Stimulated activated CD4-positive, alpha-beta T cell treated with anti-CD3 and anti-CD28 coated beads, Interleukin-4, amount 100 ng/mL, for 24 hours (primary cell): ENCODE measurements at regions not wholly inside any gene's neighbourhood (a gene's known extent, or its start where the extent isn't known, plus 50 kb on each side); places are given as distances from the start of the nearest gene placed in this dataset.
"Not testable (repeated sequence)": the region's sequence is repeated elsewhere in the genome, so short reads cannot be mapped to it uniquely, and the experiment has no call there.

Experiments
- DNase-seq: peaks from one replicate; pipeline ENCODE4 v3.0.0-alpha.2; 2020

DNA sequence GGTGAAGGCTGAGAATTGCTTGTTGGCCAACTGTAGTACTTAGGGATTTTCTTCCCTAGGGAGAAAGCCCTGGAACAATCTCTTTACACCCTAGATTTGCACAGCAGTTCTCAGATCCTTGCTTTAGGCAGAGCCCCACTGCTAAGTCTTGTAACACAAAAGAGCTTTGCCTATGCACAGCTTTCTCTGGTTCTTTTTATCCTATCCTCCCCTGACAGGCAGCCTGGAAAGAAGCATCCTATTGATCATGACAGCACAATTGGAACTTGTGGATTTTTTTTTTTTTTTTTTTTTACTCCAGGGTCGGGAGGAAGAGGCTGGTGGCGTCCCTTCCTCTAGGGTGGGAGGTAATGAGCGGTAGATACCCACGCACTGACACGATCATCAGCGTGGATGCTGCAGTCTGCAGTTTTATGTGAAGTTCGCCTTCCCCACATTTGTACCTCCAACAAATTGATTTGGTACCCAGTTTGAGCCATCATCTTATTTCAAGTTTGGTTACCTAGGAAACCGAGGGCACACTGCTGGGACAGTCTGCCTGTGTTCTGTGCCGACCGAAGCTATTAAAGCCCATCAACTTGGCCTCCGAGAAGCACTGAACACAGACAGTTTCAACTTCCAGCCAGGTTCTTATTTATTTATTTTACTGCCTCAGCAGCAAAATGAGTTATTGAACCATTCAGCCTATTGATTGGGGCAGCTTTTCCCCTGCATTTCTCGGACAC lies 110.1 kb downstream of the NRN1 start:
- no peak for DNase-seq

DNA sequence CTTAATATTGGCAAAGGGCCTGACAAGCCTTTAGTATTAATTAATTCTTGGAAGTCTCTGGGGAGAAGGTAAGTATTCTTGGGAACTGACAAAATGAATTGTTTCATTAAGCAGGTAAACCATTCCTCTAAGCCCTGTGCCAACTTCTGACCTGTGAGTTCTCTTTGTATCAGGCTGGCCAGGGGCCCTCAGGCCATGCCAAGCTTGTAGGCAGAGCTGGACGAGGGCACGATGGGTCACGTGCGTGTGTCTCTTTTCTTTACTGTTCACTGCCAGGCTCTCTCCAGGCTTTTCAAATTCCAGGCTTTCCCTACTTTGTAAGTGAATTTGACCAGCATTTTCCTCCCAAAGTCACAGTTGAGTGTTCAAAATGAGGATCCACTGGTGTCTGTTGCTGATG lies 112.4 kb downstream of the NRN1 start:
- no peak for DNase-seq

- no peak for DNase-seq
Measured at GRCh38 chr6:5893295-5893694, 113.4 kb downstream of the NRN1 start.

- no peak for DNase-seq
Measured at GRCh38 chr6:5892669-5893068, 114.1 kb downstream of the NRN1 start.

DNA sequence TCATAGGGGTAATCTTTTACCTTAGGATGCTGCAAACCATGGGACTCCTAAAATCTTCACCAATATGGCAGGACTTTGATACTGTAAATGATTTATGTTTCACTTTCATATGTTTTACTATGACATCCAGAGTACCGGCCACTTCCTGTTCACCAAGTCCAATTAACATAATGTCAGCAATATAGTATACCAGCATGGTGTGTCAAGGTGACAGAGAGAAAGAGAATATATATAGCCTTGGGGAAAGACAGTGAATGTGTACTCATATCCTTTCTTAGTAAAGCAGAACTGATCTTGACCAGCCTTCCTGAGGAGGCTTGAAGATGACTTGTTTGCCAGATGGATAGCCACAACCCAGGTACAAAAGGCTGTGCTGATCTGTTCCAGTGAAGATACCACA lies 127.9 kb downstream of the NRN1 start:
- DNase-seq: no peak

DNA sequence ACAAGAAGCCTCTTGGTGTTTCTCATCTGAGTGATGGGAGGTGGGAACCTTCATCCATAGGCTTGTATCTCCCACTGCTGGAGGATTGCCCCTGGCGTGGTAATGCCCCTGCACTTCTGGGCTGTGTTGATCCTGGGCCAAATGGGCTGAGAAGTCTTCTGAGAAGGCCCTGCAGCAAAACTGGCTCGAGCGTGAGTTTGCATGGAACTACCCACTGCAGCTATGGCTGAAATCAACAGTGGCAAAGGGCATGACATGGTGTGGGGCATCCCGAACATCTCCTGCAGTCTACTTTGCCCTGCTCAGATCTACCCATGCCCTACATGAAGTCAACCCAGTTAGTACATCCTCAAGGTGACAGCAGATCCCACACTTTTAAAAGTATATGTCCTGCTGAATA lies 130.6 kb downstream of the NRN1 start:
- DNase-seq: no peak

DNA sequence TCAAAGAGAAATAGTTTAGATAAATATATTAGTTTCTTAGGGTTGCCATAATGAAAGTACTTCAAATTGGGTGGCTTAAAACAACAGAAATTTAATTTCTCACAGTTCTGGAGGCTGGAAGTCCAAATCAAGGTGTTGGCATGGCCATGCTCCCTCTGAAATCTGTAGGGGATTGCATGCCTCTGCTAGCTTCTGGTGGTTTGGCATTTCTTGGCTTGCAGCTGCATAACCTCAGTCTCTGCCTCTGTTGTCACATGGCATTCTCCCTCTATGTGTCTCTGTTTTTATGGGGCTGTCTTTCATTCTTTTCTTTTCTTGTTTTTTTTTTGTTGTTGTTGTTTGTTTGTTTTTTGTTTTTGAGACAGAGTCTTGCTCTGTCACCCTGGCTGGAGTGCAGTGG lies 132.7 kb downstream of the NRN1 start:
- DNase-seq: not testable (repeated sequence)

GRCh38 chr6:5871296-5871695 lies 135.4 kb downstream of the NRN1 start:
- DNase-seq: peak; percentile 12

GRCh38 chr6:5869676-5870075 lies 137.0 kb downstream of the NRN1 start:
- DNase-seq: no peak

DNA sequence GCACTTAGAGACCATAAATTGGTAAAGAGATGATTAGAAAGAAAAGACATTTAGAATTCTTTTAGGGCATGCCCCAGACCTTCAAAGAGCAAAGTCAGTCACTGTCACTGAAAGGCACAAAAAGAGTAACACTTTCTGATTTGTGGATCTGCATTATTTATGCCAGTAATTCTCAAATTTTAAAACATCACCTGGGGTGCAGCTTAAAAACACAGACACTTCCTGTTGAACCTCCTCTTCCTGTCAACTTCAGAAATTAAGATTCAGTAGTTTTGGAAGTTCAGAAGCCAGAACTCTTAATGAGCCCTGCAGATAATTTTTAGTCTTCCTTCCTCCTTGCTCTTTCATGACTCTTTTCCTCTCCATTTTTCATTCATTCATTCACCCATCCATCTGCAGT lies 137.5 kb downstream of the NRN1 start:
- no peak for DNase-seq

- peak; percentile 22 for DNase-seq
Measured at GRCh38 chr6:5866547-5867051, 140.1 kb downstream of the NRN1 start.

- DNase-seq: no peak
Measured at GRCh38 chr6:5865506-5866031, 141.2 kb downstream of the NRN1 start.

DNA sequence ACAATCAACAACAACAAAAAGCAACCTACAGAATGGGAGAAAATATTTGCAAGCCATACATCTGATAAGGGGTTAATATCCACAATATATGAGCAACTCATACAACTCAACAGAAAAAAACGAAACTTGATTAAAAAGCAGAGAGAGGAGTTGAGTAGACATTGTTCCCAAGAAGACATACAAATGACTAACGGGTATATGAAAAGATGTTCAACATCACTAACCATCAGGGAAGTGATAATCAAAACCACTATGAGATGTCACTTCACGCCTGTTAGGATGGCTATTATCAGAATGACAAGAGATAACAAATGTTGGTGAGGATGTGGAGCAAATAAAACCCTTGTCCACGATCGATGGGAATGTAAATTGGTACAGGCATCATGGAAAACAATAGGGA lies 145.9 kb downstream of the NRN1 start:
- DNase-seq: no peak

DNA sequence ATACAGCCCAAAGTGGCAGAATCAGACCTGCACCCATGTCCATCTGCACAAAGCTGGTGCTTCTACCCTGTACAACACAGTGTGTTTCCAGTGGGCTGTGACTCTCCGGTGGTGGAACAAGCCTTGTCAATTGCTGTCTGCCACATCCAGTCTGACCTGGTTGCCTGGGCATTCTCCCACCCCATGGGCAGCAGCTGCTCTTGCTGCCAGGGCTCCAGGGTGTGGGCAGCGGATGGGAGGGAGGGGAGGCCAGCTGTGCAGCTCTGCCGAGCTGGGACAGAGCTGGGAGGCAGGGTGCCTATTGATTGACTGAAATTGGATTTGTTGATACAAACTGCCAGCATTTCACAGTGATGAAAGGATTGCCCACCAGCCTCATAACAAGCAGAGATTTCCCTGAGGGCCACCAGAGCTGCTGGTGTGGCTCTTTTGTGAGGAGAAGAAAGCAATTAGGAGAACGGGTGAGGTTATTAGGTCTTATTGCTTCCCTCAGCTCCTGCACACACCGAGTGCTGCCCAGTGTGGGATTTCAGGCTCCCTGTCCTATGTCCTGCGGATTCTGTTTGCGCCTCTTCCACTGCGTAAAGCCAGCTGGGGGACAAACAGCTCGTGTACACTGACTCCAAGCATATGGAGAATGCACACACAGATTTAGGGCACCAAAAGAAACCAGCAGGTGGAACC lies 150.8 kb downstream of the NRN1 start:
- no peak for DNase-seq

- DNase-seq: no peak
Measured at GRCh38 chr6:5854899-5855298, 151.8 kb downstream of the NRN1 start.

GRCh38 chr6:5851261-5851757 lies 155.4 kb downstream of the NRN1 start:
- DNase-seq: peak; percentile 72

GRCh38 chr6:5850848-5851255 lies 155.9 kb downstream of the NRN1 start:
- peak; percentile 9 for DNase-seq

DNA sequence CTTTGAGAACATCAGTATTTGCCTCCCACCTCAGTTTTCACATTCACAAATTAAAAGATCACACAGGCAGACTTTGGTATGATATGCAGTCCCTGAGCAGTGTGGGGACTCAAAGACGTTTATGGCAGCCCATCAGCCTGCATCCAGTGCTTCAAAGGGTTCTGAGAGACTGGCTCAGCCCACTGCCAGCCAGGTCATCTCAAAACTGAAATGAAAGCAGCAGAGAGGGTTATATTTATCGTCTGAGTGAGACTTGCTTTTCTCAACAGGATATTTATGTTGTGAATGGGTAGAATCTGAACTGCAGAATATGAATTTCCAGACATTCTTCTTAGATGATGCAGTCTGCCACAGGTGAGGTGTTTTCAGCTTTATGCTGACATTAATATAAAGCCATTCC lies 159.8 kb downstream of the NRN1 start:
- no peak for DNase-seq

- DNase-seq: no peak
Measured at GRCh38 chr6:5846335-5846734, 160.4 kb downstream of the NRN1 start.

DNA sequence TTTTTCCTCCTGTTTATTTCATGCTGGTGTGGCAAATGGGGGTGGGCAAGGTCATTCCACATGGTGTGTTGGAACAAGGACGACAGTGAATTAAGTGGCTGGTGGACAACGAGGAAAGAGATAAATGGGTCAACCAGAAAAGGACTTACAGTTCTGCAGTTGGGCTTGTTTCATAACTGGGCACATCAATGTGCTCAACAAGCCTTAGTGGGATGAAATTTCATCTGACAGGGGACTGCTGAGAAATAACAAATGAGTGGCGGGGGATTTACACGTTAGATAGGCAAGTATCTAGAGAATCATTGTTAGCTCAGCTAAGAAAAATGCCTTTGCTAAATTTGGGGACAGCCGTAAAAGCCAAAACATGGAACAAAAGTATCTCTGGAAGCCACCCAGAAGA lies 163.6 kb downstream of the NRN1 start:
- DNase-seq: no peak

DNA sequence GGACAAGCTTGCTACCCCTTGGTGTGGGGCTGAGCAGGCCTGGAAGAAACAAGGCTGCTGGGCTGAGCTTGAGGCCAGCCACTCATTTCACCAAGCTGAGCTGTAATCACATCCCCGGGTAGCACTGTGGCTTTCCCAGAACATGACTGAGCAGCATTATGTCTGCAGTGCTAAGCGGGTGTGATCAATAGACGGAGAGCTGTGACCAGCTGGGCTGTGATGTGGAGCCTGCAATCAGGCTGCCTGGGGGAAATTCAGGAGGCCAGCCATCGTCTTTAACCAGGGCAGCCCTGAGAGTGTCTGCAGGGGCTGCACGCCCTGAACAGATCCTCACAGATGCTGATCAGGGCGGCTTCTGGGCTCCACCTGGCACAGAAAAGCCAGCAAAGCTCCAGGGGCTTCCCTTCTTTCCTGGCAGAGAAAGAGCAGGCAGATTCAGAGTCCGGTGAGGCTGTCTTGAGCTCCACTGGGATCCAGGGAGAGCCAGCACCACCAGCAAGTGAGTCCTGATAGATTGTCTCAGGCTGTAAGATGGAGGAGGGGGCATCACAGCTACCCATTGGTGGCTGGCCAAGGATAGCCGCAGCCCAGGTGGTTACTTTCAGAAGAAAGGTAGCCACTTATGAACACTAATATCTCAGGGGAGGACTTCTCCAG lies 165.9 kb downstream of the NRN1 start:
- DNase-seq: no peak

DNA sequence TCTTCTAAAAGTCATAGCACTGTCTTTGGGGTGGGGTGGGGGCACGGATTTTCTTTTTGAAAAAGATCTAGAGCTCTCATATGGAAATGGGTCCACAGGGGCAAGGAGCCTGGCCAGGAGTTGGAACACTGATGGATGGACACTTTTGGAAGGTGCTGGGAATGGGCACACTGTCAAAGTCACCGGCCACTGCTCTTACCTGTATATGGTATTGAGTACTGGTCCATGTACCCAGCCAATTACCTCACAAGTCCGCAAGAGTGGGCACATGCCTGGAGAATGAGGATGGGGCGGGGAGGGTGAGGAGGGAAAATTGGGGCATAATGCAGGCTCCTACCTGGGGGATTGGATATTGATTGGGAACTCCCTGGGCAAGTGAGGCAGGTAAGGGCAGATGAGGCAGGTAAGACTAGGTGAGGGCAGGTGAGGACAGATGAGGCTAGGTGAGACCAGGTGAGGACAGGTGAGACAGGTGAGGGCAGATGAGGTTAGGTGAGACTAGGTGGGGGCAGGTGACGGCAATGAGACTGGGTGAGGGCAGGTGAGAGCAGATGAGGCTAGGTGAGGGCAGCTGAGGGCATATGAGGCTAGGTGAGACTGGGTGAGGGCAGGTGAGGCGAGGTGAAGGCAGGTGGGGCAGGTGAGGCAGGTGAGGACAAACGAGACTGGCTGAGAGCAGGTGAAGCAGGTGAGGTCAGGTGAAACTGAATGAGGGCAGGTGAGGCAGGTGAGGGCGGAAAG lies 167.9 kb downstream of the NRN1 start:
- DNase-seq: no peak

DNA sequence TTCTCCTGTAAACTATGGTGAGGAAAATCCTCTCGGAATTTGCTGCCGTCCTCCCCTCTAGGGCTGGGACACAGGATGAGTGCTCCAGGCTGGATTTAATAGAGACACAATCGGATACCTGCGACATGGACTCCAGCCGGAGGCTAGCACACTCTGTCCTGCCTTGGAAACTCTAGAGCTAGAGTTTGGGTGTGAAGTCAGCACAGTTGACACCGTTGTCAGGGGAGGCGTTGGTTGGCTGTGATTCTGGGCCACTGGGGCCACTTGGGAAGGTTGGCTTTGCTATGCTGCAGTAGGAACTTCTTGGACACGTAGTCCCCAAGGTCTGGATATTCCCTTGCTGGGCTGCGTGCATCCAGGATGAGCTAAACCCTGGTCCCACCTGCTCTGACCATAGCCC lies 169.4 kb downstream of the NRN1 start:
- no peak for DNase-seq
